NCI-H2171 (cell line): ENCODE measurements at regions not wholly inside any gene's neighbourhood (a gene's known extent, or its start where the extent isn't known, plus 50 kb on each side); places are given as distances from the start of the nearest gene placed in this dataset.
"Not testable (repeated sequence)": the region's sequence is repeated elsewhere in the genome, so short reads cannot be mapped to it uniquely, and the experiment has no call there.

Experiments
- DNase-seq: peaks from one replicate; lab custom pipeline; 2025; lab: John Stamatoyannopoulos, UW

- no peak for DNase-seq
Measured at GRCh38 chr2:52292801-52293200, 1260.9 kb upstream of the NRXN1 start.

- no peak for DNase-seq
Measured at GRCh38 chr2:52289741-52290140, 1257.8 kb upstream of the NRXN1 start.

- DNase-seq = no peak
Measured at GRCh38 chr2:52288596-52288995, 1256.7 kb upstream of the NRXN1 start.

GRCh38 chr2:52269696-52270485 is 1238.0 kb upstream of the NRXN1 start:
- DNase-seq = no peak

GRCh38 chr2:52264911-52265310 is 1233.0 kb upstream of the NRXN1 start:
- DNase-seq = no peak

GRCh38 chr2:52264488-52264887 is 1232.6 kb upstream of the NRXN1 start:
- DNase-seq = no peak

- no peak for DNase-seq
Measured at GRCh38 chr2:52260904-52261303, 1229.0 kb upstream of the NRXN1 start.

- DNase-seq = not testable (repeated sequence)
Measured at GRCh38 chr2:52258967-52259366, 1227.0 kb upstream of the NRXN1 start.

GRCh38 chr2:52258038-52258437 is 1226.1 kb upstream of the NRXN1 start:
- no peak for DNase-seq

GRCh38 chr2:52253416-52253980 is 1221.6 kb upstream of the NRXN1 start:
- no peak for DNase-seq

GRCh38 chr2:52238782-52239181 is 1206.8 kb upstream of the NRXN1 start:
- no peak for DNase-seq

- DNase-seq = no peak
Measured at GRCh38 chr2:52222128-52222527, 1190.2 kb upstream of the NRXN1 start.

GRCh38 chr2:52220393-52220792 is 1188.5 kb upstream of the NRXN1 start:
- DNase-seq = no peak

- no peak for DNase-seq
Measured at GRCh38 chr2:52210611-52211010, 1178.7 kb upstream of the NRXN1 start.

GRCh38 chr2:52210161-52210560 is 1178.2 kb upstream of the NRXN1 start:
- DNase-seq = no peak

GRCh38 chr2:52194342-52194741 is 1162.4 kb upstream of the NRXN1 start:
- no peak for DNase-seq

- DNase-seq = no peak
Measured at GRCh38 chr2:52193804-52194203, 1161.9 kb upstream of the NRXN1 start.

GRCh38 chr2:52192656-52193055 is 1160.7 kb upstream of the NRXN1 start:
- DNase-seq = no peak

GRCh38 chr2:52181080-52181479 is 1149.1 kb upstream of the NRXN1 start:
- no peak for DNase-seq

GRCh38 chr2:52178845-52179244 is 1146.9 kb upstream of the NRXN1 start:
- no peak for DNase-seq

GRCh38 chr2:52145005-52145404 is 1113.1 kb upstream of the NRXN1 start:
- DNase-seq = no peak

- DNase-seq = no peak
Measured at GRCh38 chr2:52144590-52144989, 1112.7 kb upstream of the NRXN1 start.

GRCh38 chr2:52141076-52141475 is 1109.1 kb upstream of the NRXN1 start:
- DNase-seq = no peak

- DNase-seq = no peak
Measured at GRCh38 chr2:52139241-52139640, 1107.3 kb upstream of the NRXN1 start.
